HS-27A (cell line): ENCODE measurements at regions not wholly inside any gene's neighbourhood (a gene's known extent, or its start where the extent isn't known, plus 50 kb on each side); places are given as distances from the start of the nearest gene placed in this dataset.
"Not testable (repeated sequence)": the region's sequence is repeated elsewhere in the genome, so short reads cannot be mapped to it uniquely, and the experiment has no call there.

ENCODE experiments used
- DNase-seq: peaks from one replicate; pipeline ENCODE4 v3.0.0-alpha.2; 2012; ENCODE audit warnings: low read depth, missing footprints

DNA sequence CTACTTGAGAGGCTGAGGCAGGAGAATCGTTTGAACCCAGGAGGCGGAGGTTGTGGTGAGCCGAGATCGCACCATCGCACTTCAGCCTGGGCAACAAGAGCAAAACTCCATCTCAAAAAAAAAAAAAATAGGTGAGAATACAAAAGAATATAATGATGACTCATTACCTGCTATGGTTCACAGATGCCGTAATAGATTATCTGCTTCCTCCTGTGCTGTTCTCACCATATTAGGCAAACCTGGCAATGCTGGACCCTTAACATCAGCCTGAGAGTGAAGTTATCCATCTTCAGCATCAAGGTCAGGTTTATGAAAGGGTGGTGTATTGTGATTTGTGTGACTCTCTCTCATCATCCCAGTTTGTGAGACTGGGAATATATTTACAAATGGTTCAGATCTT lies 271.3 kb upstream of the CPHXL start:
- DNase-seq = no peak

DNA sequence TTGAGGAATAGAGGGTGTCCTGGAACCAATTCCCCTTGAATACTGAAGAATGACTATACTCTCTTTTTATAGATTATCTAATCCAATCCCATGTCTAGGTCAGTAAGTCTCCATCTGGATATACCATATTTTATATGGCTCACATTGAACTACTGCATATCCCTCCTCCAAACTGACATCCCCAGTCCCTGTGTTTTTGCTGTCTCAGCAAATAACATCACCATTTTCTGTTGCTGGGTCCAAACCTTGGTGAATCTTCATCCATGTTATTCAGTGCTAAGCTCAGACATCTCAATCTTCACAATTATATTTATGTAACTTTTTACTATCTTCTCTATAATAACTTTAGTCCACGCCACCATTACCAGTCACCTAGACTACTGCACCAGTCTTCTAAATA lies 269.6 kb upstream of the CNTNAP4 start:
- DNase-seq = no peak

DNA sequence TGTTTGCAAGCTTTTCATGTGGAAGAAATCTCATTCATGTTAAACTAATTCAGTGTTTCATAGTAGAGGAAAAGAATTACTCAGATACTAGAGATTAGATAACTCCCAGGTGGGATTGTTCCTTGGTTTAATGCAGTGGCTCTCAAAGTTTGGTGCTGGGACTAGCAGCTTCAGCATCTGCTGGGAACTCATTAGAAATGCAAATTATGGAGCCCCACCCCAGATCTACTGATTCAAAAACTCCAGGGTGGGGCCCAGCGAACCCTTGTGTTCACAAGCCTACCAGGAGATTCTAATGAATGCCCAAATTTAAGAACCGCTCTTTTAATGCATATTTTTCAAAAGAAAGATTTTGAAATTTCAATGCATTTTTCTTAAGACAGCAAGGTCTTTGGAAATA lies 253.4 kb upstream of the CNTNAP4 start:
- no peak for DNase-seq

DNA sequence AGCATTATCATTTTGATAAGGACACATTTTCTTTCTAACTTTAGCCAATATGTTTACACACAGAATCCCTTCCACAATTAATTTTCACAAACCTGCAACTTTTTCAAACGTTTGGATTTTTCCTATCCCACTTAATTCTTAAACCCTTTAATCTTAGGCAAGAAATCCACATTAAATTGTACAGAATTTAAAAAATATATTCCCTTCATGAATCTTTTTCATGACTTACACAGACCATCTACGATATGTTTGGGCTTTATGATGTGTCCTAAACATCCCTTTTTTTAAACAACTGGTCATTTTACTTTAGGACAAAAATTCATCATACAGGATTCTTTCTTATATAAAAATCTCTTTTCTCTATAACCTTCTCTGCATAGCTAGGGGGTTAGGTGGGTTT lies 241.5 kb upstream of the CNTNAP4 start:
- no peak for DNase-seq

DNA sequence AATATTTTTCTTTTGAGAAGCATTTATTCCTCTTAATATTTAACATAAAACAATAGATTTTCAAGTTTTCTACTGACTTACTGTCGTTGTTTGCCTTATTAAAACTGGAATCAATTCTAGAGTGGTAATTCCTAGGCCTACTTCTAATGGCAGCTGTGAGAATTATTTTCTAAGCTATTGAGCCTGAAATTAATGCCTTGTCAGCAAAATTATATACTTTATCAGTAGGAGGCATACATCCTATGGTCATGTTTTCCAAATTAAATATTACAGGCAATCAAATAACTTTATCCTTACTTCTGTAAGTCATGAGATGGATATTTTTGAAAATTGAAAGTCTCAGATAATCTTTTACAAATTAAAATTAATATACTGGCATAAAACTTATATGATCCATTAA lies 239.1 kb upstream of the CNTNAP4 start:
- DNase-seq = no peak

DNA sequence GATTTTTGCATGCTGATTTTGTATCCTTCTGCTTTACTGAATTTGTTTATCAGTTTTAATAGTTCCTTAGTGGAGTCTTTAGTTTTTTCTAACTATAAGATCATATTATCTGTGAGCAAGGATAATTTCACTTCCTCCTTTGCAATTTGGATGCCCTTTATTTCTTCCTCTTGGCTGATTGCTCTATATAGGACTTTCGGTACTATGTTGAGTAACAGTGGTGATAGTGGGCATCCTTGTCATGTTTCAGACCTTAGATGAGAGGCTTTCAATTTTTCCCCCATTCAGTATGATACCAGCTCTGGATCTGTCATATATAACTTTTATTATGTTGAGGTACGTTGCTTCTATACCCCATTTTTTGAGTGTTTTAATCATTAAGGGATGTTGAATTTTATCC lies 224.5 kb upstream of the CNTNAP4 start:
- no peak for DNase-seq

DNA sequence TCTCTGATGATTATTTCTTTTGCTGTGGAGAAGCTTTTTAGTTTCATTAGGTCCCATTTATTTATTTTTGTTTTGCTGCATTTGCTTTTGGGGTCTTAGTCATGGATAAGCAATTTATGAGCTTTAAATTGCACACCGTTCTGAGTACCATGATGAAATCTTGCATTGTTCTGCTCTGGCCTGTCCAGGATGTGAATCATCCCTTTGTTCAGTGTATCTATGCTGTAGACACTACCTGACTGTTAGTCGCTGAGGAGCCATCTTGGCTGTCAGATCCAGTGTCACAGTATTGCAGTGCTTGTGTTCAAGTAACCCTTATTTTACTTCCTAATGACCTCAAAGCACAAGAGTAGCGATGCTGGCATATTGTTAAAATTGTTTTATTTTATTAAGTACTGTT lies 218.0 kb upstream of the CNTNAP4 start:
- no peak for DNase-seq

DNA sequence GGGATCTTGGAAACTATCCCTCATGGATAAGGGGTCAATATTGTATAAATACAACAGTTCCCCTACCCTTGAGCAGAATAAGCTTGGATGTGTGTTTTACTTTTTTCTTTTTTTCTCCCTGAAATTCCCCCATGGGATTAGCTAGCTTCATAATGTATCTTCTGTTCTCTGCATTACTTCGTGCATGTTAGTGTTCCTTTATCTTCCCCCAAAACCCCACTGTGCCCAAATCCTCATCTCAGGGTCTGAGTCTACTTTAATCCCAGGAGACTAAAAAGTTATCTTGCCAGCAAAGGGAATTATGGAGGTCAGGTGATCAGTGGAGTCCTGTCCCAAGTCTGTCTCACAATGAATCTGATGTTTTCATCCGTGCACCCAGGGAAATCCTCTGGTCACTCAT lies 217.5 kb upstream of the CNTNAP4 start:
- DNase-seq = no peak

DNA sequence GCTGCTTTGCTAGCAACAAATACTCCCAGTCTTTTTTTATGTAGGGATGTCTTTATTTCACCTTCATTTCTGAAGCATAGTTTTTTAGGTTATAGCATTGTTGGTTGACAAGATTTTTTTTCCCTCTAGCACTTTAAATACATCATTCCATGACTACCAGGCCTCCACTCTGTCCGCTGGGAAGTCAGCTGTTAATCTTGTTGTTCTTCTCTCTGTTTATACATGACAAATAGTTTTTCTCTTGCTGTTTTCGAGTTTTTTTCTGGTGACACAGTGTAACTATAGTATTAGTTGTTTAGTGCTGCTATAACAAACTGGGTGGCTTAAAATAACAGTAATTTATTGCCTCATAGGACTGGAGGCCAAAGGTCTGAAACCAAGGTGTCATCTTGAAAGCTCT lies 205.5 kb upstream of the CNTNAP4 start:
- no peak for DNase-seq

DNA sequence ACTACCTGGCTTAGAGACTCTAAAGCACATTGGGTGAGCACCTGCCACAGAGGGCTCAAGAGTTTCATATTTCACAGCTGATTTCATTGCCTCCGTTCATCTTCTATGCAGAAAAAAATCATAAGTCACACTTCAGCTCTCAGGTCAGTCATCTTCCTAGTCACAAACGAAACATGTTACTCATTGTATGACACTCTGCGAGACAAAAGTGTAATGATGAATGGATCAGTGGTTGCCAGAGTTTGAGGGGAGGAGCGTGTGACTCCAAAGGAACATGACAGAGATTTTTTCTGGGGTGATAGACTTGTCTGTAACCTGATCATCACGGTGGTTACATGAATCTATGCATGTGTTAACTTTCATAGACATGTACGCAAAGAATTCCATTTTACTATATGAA lies 195.2 kb upstream of the CNTNAP4 start:
- no peak for DNase-seq

DNA sequence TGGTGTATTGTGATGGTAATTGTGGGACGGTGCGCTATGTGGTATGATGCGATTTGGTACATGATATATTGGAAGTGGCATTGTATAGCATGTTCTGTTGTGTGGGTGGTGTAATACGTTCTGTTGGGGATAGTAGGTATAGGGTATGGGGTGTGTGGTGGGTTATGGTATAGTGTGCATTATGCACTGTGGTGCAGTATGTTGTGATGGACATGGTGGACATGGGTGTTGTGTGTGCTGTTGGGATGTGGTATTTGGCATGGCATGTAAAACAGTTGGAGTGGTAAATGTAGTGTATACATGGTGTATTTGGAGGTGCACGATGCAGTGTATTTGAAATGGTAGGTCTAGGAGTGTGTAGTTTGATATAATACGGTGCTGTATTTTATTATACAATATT lies 170.6 kb upstream of the CNTNAP4 start:
- no peak for DNase-seq

DNA sequence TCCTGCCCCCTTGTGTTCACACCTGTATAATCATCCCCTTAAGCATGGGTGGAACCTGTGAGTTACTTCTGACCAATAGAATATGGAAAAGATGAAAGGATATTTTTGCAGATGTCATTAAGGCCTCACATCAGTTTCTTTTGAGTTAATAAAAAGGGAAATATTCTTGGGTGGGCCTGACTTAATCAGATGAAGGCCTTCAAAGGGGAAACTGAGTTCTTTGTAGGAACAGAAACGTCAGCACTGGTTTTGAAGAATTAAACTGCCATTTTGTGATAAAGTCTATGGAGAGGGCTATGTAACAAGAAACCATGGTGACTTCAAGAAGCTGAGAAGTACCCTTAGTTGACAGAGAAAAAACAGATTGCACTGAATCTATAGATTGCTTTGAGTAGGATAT lies 168.7 kb upstream of the CNTNAP4 start:
- DNase-seq = no peak

DNA sequence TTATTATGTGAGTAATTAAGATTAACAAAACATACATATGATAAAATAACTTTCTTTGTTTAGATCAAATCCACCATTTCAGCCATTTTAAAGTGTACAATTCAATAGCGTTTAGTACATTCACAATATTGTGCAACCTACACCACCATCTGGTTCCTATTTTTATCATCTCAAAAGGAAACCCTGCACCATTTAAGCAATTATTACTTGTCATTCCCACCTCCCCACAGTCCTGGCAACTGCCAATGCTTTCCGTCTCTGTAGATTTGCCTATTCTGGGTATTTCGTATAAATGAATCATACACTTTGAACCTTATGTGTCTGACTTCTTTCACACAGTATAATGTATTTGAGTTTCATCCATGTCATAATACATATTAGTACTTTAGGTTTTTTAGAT lies 162.5 kb upstream of the CNTNAP4 start:
- no peak for DNase-seq

DNA sequence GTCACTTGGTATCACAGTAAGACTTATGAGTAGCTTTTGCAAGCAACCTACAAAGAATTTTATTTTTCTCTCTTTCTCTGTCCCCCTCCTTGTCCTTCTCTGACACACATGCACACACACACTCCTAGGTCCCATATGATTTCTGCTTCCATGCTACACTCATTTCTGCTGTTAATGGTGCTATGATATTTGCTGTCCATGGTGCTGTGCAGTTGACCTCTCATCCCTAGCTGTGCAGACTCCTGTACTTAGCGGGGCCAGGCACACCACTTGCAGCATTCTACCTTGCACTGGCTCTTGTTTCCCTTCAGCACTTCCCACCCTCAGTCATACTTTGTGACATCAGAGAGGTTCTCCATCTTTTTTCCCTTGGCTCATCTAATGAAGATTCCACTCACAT lies 158.9 kb upstream of the CNTNAP4 start:
- DNase-seq = no peak

DNA sequence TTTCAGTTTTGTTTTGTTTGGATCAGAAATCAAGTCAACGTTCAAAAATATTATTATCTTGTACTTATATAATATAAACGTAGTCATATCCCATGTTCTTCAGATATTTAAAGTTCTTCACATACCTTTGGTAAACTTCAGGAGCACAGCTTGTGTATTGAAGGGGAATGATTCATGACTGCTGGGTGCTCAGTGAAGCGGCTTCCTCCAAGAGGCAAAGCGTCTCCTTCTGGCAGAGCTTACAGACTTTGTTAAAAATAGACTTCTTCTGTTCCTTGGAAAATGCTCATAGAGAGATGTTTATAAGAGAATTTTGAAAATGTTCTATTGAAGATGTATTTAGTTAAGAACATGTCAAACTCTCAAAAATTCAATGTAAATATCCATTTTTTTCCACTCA lies 155.6 kb upstream of the CNTNAP4 start:
- DNase-seq = no peak

DNA sequence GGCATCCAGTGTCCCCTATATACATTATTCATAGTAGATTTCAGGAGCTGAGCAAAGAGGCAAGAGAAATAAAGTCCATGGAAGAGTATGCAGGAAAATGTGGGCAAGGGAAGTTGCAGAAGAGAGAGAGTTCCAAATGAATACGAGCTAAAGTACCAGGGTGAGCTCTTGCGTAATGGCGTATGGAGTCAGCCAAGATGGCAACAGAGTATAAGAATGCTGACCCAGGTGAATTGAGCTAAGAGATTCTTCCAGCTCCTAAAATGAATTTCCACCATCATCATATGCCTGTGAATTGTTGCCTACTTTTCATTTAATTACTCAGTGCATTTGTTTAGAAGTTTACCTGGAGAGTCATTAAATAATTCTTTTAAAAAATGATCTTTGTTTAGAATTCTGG lies 153.2 kb upstream of the CNTNAP4 start:
- no peak for DNase-seq

DNA sequence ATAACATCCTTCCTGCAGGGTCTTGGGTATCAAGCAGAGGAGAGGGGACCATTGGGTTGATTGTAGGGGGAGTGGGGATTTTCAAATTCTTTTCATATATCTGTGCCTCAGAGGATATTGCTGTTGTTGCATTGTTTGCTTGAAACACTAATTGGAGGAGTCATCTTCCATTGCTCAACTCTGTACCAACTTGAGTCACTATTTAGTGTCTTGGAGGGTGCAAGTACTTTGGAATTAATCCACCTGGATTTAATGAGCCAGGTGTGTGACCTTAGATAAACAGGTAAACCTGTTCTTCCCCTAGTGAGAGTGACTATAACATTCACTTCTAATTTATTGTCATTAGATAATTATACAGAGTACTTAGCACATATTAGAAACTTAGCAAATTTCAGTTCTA lies 151.3 kb upstream of the CNTNAP4 start:
- no peak for DNase-seq

DNA sequence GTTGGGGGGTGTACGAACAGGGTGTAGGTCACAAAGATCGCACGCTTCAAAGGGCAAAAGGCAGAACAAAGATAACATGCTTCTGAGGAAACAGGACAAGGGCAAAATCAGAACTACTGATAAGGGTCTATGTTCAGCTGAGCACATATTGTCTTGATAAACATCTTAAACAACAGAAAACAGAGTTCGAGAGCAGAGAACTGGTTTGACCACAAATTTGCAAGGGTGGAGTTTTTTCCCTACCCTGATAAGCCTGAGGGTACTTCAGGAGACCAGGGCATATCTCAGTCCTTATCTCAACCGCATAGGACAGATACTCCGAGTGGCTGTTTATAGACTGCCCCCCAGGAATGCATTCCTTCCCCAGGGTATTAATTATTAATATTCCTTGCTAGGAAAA lies 139.1 kb upstream of the CNTNAP4 start:
- not testable (repeated sequence) for DNase-seq

DNA sequence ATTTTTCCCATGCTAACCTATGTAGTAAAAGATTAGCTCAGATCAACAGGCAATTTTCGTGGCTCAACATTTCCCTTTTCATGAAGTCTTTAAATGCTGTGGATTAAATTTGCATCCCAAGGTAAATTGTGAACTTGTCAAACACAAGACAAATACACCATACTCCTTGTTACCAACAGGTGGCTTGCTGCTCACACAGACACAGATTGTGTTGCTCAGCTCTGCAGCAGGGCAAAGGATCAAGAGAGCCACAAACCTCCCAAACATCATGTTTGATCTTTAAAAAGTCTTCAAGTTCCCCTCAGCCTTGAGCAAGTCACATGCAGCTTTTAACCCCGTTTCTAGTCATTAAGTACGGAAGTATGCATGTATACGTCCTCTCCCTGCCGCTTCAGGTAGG lies 119.6 kb upstream of the CNTNAP4 start:
- DNase-seq = no peak

DNA sequence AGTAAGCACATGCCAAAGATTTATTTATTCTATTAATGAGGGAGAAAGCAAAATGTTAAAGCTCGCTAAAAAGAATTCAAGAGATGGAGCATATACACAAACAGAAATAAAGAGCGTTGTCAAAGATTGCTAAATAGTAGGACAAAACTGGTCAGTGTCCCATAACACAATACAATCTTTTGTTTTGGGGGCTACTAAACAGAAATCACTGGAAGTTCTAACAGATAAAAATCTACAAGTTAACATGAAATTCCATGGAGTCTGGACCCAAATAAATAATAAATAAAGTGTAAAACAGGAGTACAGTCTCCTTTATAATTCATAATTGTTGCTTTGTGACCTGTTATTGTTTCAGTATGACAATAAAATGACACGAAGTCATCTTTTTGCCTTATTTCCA lies 115.2 kb upstream of the CNTNAP4 start:
- no peak for DNase-seq

DNA sequence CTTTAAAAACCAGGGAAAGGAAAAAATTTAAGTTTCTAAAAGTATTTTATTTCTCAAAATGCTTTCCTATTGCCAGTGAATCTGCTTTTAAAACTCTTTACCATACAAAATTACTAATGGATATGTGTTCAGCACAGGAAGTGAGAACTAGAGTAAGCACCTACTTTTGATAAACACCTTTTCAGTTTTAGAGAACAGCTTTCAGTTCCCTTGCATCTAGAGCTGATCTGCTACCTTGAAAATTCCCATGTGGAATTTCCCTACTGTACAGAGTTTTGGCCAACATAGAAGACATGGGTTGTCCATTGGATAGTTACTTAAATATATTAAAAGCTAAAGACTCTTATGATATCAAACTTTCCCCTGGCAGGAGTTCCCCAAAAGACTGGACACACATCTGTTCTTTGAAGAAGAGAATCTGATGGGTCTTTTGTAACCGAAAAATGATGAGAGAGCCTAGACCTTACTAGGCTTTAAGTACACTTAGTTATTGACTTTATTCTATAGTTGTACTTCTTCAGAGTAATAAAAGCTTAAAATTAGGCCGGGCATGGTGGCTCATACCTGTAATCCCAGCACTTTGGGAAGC lies 112.1 kb upstream of the CNTNAP4 start:
- no peak for DNase-seq

DNA sequence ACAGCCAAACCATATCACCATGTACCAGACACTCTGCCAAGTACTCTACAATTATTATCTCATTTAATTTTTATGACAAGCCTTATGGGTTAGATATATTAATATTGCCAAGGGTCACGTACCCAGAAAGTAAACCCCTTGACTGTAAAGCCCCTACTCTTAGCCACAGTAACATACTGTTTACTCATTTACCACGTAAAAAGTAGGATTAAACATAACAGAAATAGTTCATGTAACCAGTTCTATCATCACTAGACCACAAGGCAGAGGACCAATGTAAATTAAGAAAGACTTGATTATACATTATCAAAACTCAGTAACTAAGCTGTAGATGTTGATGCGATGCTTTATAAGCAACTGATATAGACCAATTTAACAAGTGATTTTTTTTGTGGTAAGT lies 101.5 kb upstream of the CNTNAP4 start:
- DNase-seq = no peak

DNA sequence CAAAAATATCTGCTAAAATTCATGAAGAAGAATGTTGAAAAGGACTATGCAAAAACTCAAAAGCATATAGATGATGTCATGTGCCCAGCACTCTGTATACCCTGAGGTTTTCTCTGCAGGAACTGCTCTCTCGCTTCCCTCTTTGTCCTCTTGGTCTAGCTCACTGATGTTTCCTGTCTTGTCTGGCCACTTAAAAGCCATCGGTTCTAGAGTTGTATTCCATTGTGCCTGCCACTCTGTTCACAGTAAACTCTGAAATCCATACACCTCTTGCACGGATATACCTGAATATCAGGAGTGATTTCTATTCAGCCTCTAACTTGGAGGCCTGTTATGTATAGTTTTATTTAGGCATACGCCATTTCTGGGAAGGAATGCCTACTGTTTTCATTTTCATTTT lies 101.0 kb upstream of the CNTNAP4 start:
- DNase-seq = no peak

DNA sequence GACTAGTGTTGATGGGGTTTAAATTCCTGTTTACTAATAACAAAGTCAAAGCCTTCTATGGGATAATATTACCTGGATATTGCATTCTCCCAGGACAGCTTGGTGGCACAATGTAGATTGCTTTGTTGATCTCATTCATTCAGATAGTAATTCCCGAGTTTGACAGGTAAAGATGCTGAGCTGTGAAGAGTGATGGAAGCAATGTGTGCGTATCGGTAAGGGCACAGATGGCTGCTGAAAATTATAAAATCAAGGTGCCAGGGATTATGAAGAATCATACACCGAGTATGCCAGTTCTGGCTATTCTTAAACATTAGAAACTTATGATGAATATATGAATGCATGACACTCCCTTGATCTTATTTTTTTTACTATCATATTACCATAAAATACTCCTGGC lies 100.6 kb upstream of the CNTNAP4 start:
- DNase-seq = no peak

DNA sequence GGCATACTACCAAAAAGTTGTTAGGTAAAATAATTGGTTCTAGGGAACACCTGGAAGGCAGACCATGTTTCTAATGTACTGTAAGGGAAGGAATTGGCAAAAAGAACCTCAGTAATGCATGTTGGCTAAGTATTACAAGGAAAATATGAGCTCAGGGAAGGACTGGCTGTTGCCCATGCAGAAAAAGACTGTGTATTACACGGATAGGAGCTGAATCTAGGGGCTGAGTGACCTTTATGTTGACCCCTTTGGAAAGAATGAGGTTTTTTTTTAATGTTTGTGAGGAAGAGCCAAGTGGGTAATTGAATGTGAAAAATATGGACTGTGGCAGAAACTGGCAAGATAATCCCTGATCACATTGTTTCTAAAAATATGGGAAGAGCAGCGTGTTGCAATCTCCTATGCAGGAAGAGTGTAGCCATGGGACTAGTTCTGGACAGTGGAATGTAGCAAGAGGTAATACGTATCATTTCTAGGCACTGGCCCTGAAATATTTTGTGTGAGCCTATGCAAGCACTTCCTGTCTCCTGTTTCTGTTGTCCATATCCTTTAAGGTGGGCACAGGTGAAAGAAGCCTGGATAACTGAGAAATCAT lies 95.1 kb upstream of the CNTNAP4 start:
- no peak for DNase-seq
